SK-N-SH treated with all-trans-retinoic acid at 6 μM for 48 hours (cell line): ENCODE measurements at regions not wholly inside any gene's neighbourhood (a gene's known extent, or its start where the extent isn't known, plus 50 kb on each side); places are given as distances from the start of the nearest gene placed in this dataset.

Experiments used
- ATAC-seq: fragments of 200-7000 bp; cut with Tn5 transposase; 3 replicates; pipeline ENCODE4 v1.9.1; 2020; ENCODE audit warnings: mild to moderate bottlenecking, moderate library complexity
- ARNTL ChIP-seq: fragments of 450-650 bp; formaldehyde crosslinking; IDR thresholded peaks from 2 replicates; pipeline ENCODE4 v1.5.0; 2020; ENCODE audit warnings: low read depth, mild to moderate bottlenecking, moderate library complexity, borderline replicate concordance
- CSRNP3 ChIP-seq: fragments of 250-450 bp; sonication (Bioruptor Pico); IDR thresholded peaks from 2 replicates; pipeline ENCODE4 v1.5.1; 2021; ENCODE audit warnings: mild to moderate bottlenecking, moderate library complexity
- ESRRG ChIP-seq: fragments of 250-450 bp; sonication (Bioruptor Pico); IDR thresholded peaks from 2 replicates; pipeline ENCODE4 v1.6.1; 2021; ENCODE audit warnings: mild to moderate bottlenecking
- GLIS3 ChIP-seq: fragments of 250-450 bp; sonication (Bioruptor Pico); IDR thresholded peaks from 2 replicates; pipeline ENCODE4 v1.5.0; 2020; ENCODE audit warnings: mild to moderate bottlenecking, moderate library complexity
- ISL1 ChIP-seq: fragments of 250-450 bp; sonication (Bioruptor Pico); IDR thresholded peaks from 2 replicates; pipeline ENCODE4 v2.1.2; 2022; ENCODE audit warnings: mild to moderate bottlenecking, moderate library complexity
- OSR1 ChIP-seq: fragments of 250-450 bp; sonication (Bioruptor Pico); IDR thresholded peaks from 2 replicates; pipeline ENCODE4 v1.8.0; 2022; ENCODE audit warnings: moderate library complexity, mild to moderate bottlenecking, inconsistent platforms
- RARB ChIP-seq: fragments of 250-450 bp; sonication (Bioruptor Pico); IDR thresholded peaks from 2 replicates; pipeline ENCODE4 v1.8.0; 2021; ENCODE audit warnings: mild to moderate bottlenecking, moderate library complexity
- TOX ChIP-seq: fragments of 250-450 bp; sonication (Bioruptor Pico); IDR thresholded peaks from 2 replicates; pipeline ENCODE4 v1.8.0; 2021; ENCODE audit warnings: mild to moderate bottlenecking, moderate library complexity, borderline replicate concordance
- ZFP3 ChIP-seq: fragments of 250-450 bp; sonication (Bioruptor Pico); IDR thresholded peaks from 2 replicates; pipeline ENCODE4 v1.5.0; 2020; ENCODE audit warnings: mild to moderate bottlenecking, moderate library complexity
- ZFP30 ChIP-seq: fragments of 450-650 bp; formaldehyde crosslinking; IDR thresholded peaks from 2 replicates; pipeline ENCODE4 v1.5.0; 2022; ENCODE audit warnings: mild to moderate bottlenecking, moderate library complexity
- ZNF70 ChIP-seq: fragments of 450-650 bp; formaldehyde crosslinking; IDR thresholded peaks from 2 replicates; pipeline ENCODE4 v1.5.0; 2020; ENCODE audit warnings: mild to moderate bottlenecking, moderate library complexity
- ZNF8 ChIP-seq: fragments of 450-650 bp; formaldehyde crosslinking; IDR thresholded peaks from 2 replicates; pipeline ENCODE4 v1.5.0; 2020; ENCODE audit warnings: mild to moderate bottlenecking, moderate library complexity
- TF ChIP-seq, protein P1 (sequence below): fragments of 250-450 bp; sonication (Bioruptor Pico); IDR thresholded peaks from 2 replicates; pipeline ENCODE4 v1.8.0; 2020; ENCODE audit warnings: mild to moderate bottlenecking, moderate library complexity, borderline replicate concordance
- TF ChIP-seq, protein P2 (sequence below): fragments of 250-450 bp; sonication (Bioruptor Pico); IDR thresholded peaks from 2 replicates; pipeline ENCODE4 v1.5.0; 2020; ENCODE audit warnings: mild to moderate bottlenecking, moderate library complexity
- TF ChIP-seq, protein P3 (sequence below): fragments of 250-450 bp; sonication (Bioruptor Pico); IDR thresholded peaks from 2 replicates; pipeline ENCODE4 v1.5.1; 2020; ENCODE audit warnings: low read depth, mild to moderate bottlenecking, moderate library complexity

- TF ChIP-seq, protein P1, sequence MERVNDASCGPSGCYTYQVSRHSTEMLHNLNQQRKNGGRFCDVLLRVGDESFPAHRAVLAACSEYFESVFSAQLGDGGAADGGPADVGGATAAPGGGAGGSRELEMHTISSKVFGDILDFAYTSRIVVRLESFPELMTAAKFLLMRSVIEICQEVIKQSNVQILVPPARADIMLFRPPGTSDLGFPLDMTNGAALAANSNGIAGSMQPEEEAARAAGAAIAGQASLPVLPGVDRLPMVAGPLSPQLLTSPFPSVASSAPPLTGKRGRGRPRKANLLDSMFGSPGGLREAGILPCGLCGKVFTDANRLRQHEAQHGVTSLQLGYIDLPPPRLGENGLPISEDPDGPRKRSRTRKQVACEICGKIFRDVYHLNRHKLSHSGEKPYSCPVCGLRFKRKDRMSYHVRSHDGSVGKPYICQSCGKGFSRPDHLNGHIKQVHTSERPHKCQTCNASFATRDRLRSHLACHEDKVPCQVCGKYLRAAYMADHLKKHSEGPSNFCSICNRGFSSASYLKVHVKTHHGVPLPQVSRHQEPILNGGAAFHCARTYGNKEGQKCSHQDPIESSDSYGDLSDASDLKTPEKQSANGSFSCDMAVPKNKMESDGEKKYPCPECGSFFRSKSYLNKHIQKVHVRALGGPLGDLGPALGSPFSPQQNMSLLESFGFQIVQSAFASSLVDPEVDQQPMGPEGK = no peak
- no peak for TF ChIP-seq GLIS3 (CRISPR knock-in tag)
- no peak for TF ChIP-seq ZFP3 (CRISPR knock-in tag)
- TF ChIP-seq ISL1 (CRISPR knock-in tag) = no peak
- TF ChIP-seq RARB (CRISPR knock-in tag) = no peak
Measured at GRCh38 chr9:18314316-18314715, 159.6 kb upstream of the ADAMTSL1 start (continued).

GRCh38 chr9:18317896-18318295 is 156.1 kb upstream of the ADAMTSL1 start:
- TF ChIP-seq ESRRG (no peak), ZFP30 (CRISPR knock-in tag) (no peak), TOX (CRISPR knock-in tag) (no peak)
- TF ChIP-seq, protein P1 = no peak
- no peak for ATAC-seq

DNA sequence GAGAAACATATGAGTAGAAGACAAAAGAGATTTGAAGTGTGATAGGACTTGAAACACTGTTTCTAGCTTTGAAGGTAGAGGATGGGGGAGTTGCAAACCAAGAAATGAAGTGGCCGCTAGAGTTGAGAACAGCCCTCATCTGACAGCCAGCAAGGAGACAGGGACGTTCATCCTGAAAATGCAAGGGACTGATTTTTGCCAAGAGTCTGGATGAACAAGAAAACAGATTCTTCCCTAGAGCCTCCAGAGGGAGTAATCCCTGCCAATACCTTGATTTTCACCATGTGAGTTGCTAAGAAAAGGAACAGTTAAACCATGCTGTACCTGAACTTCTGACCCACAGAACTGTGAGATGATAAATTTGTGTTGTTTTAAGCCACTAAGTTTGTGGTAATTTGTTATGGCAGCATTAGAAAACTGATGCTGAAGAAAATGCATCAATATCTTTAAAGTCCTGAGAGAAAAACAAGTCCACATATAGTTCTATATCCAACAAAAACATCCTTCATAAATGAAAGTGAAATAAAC is 154.0 kb upstream of the ADAMTSL1 start:
- TF ChIP-seq ARNTL (CRISPR knock-in tag) = no peak
- TF ChIP-seq, protein P1 = no peak
- TF ChIP-seq, protein P2, sequence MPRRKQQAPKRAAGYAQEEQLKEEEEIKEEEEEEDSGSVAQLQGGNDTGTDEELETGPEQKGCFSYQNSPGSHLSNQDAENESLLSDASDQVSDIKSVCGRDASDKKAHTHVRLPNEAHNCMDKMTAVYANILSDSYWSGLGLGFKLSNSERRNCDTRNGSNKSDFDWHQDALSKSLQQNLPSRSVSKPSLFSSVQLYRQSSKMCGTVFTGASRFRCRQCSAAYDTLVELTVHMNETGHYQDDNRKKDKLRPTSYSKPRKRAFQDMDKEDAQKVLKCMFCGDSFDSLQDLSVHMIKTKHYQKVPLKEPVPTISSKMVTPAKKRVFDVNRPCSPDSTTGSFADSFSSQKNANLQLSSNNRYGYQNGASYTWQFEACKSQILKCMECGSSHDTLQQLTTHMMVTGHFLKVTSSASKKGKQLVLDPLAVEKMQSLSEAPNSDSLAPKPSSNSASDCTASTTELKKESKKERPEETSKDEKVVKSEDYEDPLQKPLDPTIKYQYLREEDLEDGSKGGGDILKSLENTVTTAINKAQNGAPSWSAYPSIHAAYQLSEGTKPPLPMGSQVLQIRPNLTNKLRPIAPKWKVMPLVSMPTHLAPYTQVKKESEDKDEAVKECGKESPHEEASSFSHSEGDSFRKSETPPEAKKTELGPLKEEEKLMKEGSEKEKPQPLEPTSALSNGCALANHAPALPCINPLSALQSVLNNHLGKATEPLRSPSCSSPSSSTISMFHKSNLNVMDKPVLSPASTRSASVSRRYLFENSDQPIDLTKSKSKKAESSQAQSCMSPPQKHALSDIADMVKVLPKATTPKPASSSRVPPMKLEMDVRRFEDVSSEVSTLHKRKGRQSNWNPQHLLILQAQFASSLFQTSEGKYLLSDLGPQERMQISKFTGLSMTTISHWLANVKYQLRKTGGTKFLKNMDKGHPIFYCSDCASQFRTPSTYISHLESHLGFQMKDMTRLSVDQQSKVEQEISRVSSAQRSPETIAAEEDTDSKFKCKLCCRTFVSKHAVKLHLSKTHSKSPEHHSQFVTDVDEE (CRISPR knock-in tag) = no peak
- no peak for TF ChIP-seq CSRNP3 (CRISPR knock-in tag)
- no peak for TF ChIP-seq GLIS3 (CRISPR knock-in tag)
- TF ChIP-seq ZFP3 (CRISPR knock-in tag) = no peak
- TF ChIP-seq, protein P3, sequence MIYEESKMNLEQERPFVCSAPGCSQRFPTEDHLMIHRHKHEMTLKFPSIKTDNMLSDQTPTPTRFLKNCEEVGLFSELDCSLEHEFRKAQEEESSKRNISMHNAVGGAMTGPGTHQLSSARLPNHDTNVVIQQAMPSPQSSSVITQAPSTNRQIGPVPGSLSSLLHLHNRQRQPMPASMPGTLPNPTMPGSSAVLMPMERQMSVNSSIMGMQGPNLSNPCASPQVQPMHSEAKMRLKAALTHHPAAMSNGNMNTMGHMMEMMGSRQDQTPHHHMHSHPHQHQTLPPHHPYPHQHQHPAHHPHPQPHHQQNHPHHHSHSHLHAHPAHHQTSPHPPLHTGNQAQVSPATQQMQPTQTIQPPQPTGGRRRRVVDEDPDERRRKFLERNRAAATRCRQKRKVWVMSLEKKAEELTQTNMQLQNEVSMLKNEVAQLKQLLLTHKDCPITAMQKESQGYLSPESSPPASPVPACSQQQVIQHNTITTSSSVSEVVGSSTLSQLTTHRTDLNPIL (CRISPR knock-in tag) = no peak
- TF ChIP-seq OSR1 (CRISPR knock-in tag) = no peak
- TF ChIP-seq ZNF70 (CRISPR knock-in tag) = no peak
- no peak for TF ChIP-seq ZNF8 (CRISPR knock-in tag)
- ATAC-seq = peak; percentile 34; the same call in 1 of the 3 replicates
